ENCODE measurements at regions not wholly inside any gene's neighbourhood (a gene's known extent, or its start where the extent isn't known, plus 50 kb on each side); places are given as distances from the start of the nearest gene placed in this dataset.

- TF ChIP-seq CTCF (conservative IDR thresholded peaks at IDR 0.05; ENCODE audit: control insufficient read depth, insufficient read depth, low read depth, low read length), result no peak
- H3K4me3 ChIP-seq (ENCODE audit: control insufficient read depth, low read depth, low read length), result no peak overlapping the region
- no peak for DNase-seq (ENCODE audit: low read depth)
Observed at GRCh38 chr13:54676526-54677113, 1648.0 kb downstream of the OLFM4 start.

- no peak overlapping the region for H3K4me3 ChIP-seq (ENCODE audit: control insufficient read depth, low read depth, low read length)
- DNase-seq (ENCODE audit: low read depth), result no peak
- no peak for TF ChIP-seq CTCF (conservative IDR thresholded peaks at IDR 0.05; ENCODE audit: control insufficient read depth, insufficient read depth, low read depth, low read length)
Observed at GRCh38 chr13:54682184-54682583, 1653.6 kb downstream of the OLFM4 start.

GRCh38 chr13:54687173-54687572 is 1658.6 kb downstream of the OLFM4 start:
- TF ChIP-seq CTCF (conservative IDR thresholded peaks at IDR 0.05; ENCODE audit: control insufficient read depth, insufficient read depth, low read depth, low read length), result no peak
- H3K4me3 ChIP-seq (ENCODE audit: control insufficient read depth, low read depth, low read length), result no peak overlapping the region
- DNase-seq (ENCODE audit: low read depth), result no peak

- DNase-seq (ENCODE audit: low read depth), result no peak
- no peak overlapping the region for H3K4me3 ChIP-seq (ENCODE audit: control insufficient read depth, low read depth, low read length)
- no peak for TF ChIP-seq CTCF (conservative IDR thresholded peaks at IDR 0.05; ENCODE audit: control insufficient read depth, insufficient read depth, low read depth, low read length)
Observed at GRCh38 chr13:54699831-54700230, 1671.2 kb downstream of the OLFM4 start.

GRCh38 chr13:54705738-54706137 is 1677.1 kb downstream of the OLFM4 start:
- TF ChIP-seq CTCF (conservative IDR thresholded peaks at IDR 0.05; ENCODE audit: control insufficient read depth, insufficient read depth, low read depth, low read length), result no peak
- no peak overlapping the region for H3K4me3 ChIP-seq (ENCODE audit: control insufficient read depth, low read depth, low read length)
- DNase-seq (ENCODE audit: low read depth), result no peak

GRCh38 chr13:54706336-54706735 is 1677.7 kb downstream of the OLFM4 start:
- no peak overlapping the region for H3K4me3 ChIP-seq (ENCODE audit: control insufficient read depth, low read depth, low read length)

More at GRCh38 chr13:54706336-54706735, 1677.7 kb downstream of the OLFM4 start:
- DNase-seq (ENCODE audit: low read depth), result no peak
- TF ChIP-seq CTCF (conservative IDR thresholded peaks at IDR 0.05; ENCODE audit: control insufficient read depth, insufficient read depth, low read depth, low read length), result no peak

All from fibroblast of mammary gland (primary cell).